OCI-LY7 (cell line): ENCODE measurements at regions not wholly inside any gene's neighbourhood (a gene's known extent, or its start where the extent isn't known, plus 50 kb on each side); places are given as distances from the start of the nearest gene placed in this dataset.

ENCODE experiments used
- CTCF ChIP-seq: fragments of 200-600 bp; sonication (generic); conservative IDR thresholded peaks from 2 replicates; pipeline ENCODE4 v1.5.1; 2014; ENCODE audit warnings: mild to moderate bottlenecking, antibody characterized with exemption, low read length, moderate library complexity, mixed read lengths
- EZH2phosphoT487 ChIP-seq: fragments of 200-600 bp; sonication (generic); IDR thresholded peaks from 2 replicates; pipeline ENCODE4 v1.6.1; 2018; ENCODE audit warnings: low read depth, borderline replicate concordance, mild to moderate bottlenecking, mixed run types, antibody characterized with exemption, low read length, moderate library complexity, mixed read lengths

GRCh38 chr2:234865040-234865439 is 86.8 kb upstream of the SH3BP4 start:
- no peak for TF ChIP-seq CTCF
- TF ChIP-seq EZH2phosphoT487, result no peak
